GM18519 (cell line): ENCODE measurements at regions not wholly inside any gene's neighbourhood (a gene's known extent, or its start where the extent isn't known, plus 50 kb on each side); places are given as distances from the start of the nearest gene placed in this dataset.
"Not testable (repeated sequence)": the region's sequence is repeated elsewhere in the genome, so short reads cannot be mapped to it uniquely, and the experiment has no call there.

ENCODE experiments used
- ATAC-seq: cut with Tn5 transposase; IDR thresholded peaks from one replicate; pipeline ENCODE4 v1.9.1; 2021; ENCODE audit warnings: mild to moderate bottlenecking, moderate library complexity; ENCODE audit not compliant: unreplicated experiment, low FRiP score

- no peak for ATAC-seq
Observed at GRCh38 chr9:75505654-75506053, 384.8 kb upstream of the PCSK5 start.

GRCh38 chr9:75529463-75529862, 361.0 kb upstream of the PCSK5 start:
- ATAC-seq, result no peak

- ATAC-seq, result no peak
Observed at GRCh38 chr9:75531588-75531987, 358.9 kb upstream of the PCSK5 start.

- no peak for ATAC-seq
Observed at GRCh38 chr9:75532233-75533050, 358.0 kb upstream of the PCSK5 start.

GRCh38 chr9:75539523-75539922, 350.9 kb upstream of the PCSK5 start:
- ATAC-seq, result no peak

- ATAC-seq, result no peak
Observed at GRCh38 chr9:75540185-75540584, 350.3 kb upstream of the PCSK5 start.

- no peak for ATAC-seq
Observed at GRCh38 chr9:75541734-75542133, 348.7 kb upstream of the PCSK5 start.

- no peak for ATAC-seq
Observed at GRCh38 chr9:75544815-75545214, 345.7 kb upstream of the PCSK5 start.

- no peak for ATAC-seq
Observed at GRCh38 chr9:75545287-75545686, 345.2 kb upstream of the PCSK5 start.

- no peak for ATAC-seq
Observed at GRCh38 chr9:75548871-75549270, 341.6 kb upstream of the PCSK5 start.

GRCh38 chr9:75551861-75552260, 338.6 kb upstream of the PCSK5 start:
- no peak for ATAC-seq

- no peak for ATAC-seq
Observed at GRCh38 chr9:75552941-75553340, 337.5 kb upstream of the PCSK5 start.

- ATAC-seq, result not testable (repeated sequence)
Observed at GRCh38 chr9:75566813-75567212, 323.7 kb upstream of the PCSK5 start.

GRCh38 chr9:75570538-75570937, 319.9 kb upstream of the PCSK5 start:
- no peak for ATAC-seq

- no peak for ATAC-seq
Observed at GRCh38 chr9:75574569-75574968, 315.9 kb upstream of the PCSK5 start.

GRCh38 chr9:75582870-75583269, 307.6 kb upstream of the PCSK5 start:
- ATAC-seq, result no peak

GRCh38 chr9:75588808-75589207, 301.7 kb upstream of the PCSK5 start:
- ATAC-seq, result no peak

GRCh38 chr9:75589497-75589896, 301.0 kb upstream of the PCSK5 start:
- ATAC-seq, result no peak

- no peak for ATAC-seq
Observed at GRCh38 chr9:75591972-75592371, 298.5 kb upstream of the PCSK5 start.

- no peak for ATAC-seq
Observed at GRCh38 chr9:75592586-75592985, 297.9 kb upstream of the PCSK5 start.

- ATAC-seq, result no peak
Observed at GRCh38 chr9:75593920-75594319, 296.6 kb upstream of the PCSK5 start.

- no peak for ATAC-seq
Observed at GRCh38 chr9:75599126-75599525, 291.3 kb upstream of the PCSK5 start.

- ATAC-seq, result no peak
Observed at GRCh38 chr9:75601280-75601679, 289.2 kb upstream of the PCSK5 start.
